ENCODE measurements at regions not wholly inside any gene's neighbourhood (a gene's known extent, or its start where the extent isn't known, plus 50 kb on each side); places are given as distances from the start of the nearest gene placed in this dataset.

DNA sequence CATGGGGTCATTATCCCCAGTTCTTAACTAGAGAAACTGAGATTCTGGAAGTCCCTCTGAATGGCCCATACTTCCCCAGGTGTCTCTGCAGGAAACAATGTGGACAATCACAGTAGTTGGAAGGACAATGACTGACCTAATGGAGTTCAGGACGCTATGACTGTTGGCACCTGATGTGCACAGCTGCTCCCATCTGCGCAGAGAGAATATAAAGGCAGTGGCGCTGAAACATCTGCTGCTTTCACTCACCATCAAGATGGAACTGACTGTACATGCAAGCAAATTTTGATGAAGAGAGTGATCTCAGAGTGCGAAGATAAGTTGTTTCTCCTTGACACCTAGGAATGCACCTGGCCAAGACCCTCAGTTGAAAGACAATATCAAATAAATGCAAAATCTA is 395.7 kb upstream of the ASIC2 start:
- TF ChIP-seq, protein P1, sequence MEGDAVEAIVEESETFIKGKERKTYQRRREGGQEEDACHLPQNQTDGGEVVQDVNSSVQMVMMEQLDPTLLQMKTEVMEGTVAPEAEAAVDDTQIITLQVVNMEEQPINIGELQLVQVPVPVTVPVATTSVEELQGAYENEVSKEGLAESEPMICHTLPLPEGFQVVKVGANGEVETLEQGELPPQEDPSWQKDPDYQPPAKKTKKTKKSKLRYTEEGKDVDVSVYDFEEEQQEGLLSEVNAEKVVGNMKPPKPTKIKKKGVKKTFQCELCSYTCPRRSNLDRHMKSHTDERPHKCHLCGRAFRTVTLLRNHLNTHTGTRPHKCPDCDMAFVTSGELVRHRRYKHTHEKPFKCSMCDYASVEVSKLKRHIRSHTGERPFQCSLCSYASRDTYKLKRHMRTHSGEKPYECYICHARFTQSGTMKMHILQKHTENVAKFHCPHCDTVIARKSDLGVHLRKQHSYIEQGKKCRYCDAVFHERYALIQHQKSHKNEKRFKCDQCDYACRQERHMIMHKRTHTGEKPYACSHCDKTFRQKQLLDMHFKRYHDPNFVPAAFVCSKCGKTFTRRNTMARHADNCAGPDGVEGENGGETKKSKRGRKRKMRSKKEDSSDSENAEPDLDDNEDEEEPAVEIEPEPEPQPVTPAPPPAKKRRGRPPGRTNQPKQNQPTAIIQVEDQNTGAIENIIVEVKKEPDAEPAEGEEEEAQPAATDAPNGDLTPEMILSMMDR (IDR thresholded peaks at IDR 0.05; ENCODE audit: low read depth, low read length, missing control alignments): no peak
- no peak overlapping the region for H3K4me3 ChIP-seq (ENCODE audit: low read depth, low read length)
- DNase-seq (ENCODE audit: low read depth): no peak

DNA sequence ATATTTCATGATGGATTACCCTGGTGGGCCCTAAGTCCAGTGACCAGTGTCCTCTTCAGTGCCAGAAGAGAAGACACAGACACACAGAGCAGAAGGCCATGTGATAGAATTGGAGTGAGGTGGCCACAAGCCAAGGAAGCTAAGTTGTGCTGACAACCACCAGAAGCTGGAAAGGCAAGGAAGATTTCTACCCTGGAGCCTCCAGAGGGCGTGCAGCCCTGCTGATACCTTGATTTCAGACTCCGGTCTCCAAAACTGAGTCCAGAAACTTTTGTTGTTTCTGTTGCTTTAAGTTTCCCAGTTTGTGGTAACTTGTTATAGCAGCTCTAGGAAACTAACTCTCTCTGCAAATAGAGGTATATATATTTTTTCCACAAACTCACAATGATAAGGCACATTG is 396.6 kb upstream of the ASIC2 start:
- H3K4me3 ChIP-seq (ENCODE audit: low read depth, low read length): no peak overlapping the region
- no peak for DNase-seq (ENCODE audit: low read depth)
- TF ChIP-seq, protein P1 (IDR thresholded peaks at IDR 0.05; ENCODE audit: low read depth, low read length, missing control alignments): peak; percentile 29

DNA sequence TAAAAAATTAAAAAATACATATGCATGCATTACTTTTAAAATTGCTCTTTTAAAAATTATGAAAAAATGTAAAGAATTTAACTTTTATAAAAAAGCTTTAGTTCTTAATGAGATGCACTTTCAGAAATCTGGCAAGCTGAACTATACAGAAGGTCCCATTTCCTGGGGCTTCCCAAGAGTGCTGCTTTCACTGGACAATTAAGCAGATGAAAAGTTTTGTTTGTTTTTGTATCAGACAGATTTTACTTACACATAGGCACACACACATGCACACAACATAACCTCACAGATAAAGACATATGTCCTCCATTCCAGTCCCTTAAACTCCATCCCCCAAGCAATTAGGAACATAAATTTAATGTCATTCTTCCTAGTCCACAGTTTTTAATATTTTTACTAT is 402.3 kb upstream of the ASIC2 start:
- TF ChIP-seq, protein P1 (IDR thresholded peaks at IDR 0.05; ENCODE audit: low read depth, low read length, missing control alignments): no peak
- DNase-seq (ENCODE audit: low read depth): no peak
- no peak overlapping the region for H3K4me3 ChIP-seq (ENCODE audit: low read depth, low read length)

DNA sequence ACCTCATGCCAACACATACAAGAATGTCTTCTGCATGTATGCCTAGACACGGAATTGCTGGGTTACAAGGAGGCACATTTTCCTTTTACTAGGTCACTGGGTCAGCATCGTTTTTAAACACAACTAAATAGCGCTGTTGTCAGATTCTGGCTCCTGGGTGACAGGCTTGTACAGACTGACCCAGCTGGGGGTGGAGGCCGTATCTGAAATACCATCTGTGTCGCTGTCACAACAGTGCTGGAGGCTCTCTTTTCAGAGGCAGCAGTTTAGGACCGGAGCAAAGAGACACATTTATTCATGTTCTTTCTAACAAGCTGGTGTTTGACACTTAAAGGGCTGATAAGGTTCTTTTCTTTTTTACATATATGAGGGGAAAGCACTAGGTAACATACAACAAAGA is 403.0 kb upstream of the ASIC2 start:
- DNase-seq (ENCODE audit: low read depth): no peak
- no peak overlapping the region for H3K4me3 ChIP-seq (ENCODE audit: low read depth, low read length)
- TF ChIP-seq, protein P1 (IDR thresholded peaks at IDR 0.05; ENCODE audit: low read depth, low read length, missing control alignments): no peak

DNA sequence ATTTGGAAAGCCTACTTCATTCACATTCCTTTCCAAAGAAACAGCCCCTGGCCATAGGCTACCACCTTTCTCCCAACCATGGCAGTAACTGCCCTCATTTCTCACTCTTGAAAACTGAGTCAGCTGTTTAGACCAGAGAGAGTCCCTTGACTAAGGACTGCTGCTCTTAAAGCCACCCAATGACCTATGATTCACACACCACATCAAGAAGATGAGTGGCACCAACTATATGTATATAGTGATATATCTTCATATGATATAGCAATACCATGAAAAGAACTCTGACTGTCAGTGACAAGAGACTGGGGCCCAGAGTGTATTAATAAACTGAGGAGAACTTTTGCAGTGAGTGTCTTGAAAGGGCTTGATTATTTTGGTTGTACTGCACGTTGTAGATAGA is 404.5 kb upstream of the ASIC2 start:
- TF ChIP-seq, protein P1 (IDR thresholded peaks at IDR 0.05; ENCODE audit: low read depth, low read length, missing control alignments): no peak
- no peak overlapping the region for H3K4me3 ChIP-seq (ENCODE audit: low read depth, low read length)
- no peak for DNase-seq (ENCODE audit: low read depth)

DNA sequence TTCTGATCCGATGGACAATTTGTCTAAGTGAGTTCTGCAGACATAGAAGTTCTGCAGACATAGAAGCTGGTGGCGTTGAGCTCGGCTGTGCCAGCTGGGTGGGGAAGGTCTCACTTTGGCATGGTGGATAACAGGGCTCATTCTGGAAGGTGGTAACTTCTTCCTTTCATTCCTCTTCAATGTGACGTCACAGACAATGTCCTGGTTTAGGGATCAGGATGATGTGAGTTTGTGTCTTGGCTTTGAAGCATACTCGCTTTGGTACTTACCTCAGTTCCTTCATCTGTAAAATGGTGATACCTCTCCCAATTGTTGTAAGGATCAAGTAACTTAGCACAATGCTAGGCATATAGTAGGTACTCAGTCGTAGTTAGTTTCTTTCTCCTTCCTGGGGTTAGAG is 408.8 kb upstream of the ASIC2 start:
- TF ChIP-seq, protein P1 (IDR thresholded peaks at IDR 0.05; ENCODE audit: low read depth, low read length, missing control alignments): no peak
- H3K4me3 ChIP-seq (ENCODE audit: low read depth, low read length): no peak overlapping the region
- DNase-seq (ENCODE audit: low read depth): no peak

DNA sequence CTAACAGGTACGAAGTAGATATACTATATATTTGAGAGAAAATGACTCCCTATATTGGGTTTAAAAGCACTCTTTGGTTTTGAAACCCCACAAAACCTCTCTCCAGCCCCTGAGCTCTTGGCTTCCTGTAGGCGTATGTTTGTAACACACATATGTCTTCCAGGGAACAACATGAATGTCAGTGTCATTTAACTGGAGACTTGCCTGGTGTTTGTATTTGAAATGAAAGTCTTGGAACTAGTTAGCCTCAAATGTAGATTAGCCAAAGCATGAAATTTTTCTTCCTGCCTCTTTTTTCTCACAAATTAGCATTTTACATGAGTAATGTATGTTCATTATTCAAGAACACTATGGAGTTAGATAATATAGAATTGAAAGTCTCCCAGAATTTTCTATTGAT is 411.8 kb upstream of the ASIC2 start:
- TF ChIP-seq, protein P1 (IDR thresholded peaks at IDR 0.05; ENCODE audit: low read depth, low read length, missing control alignments): no peak
- DNase-seq (ENCODE audit: low read depth): no peak

More for the DNA sequence above, 411.8 kb upstream of the ASIC2 start:
- H3K4me3 ChIP-seq (ENCODE audit: low read depth, low read length): no peak overlapping the region

Measured in GM12864 (cell line).